ENCODE measurements at regions not wholly inside any gene's neighbourhood (a gene's known extent, or its start where the extent isn't known, plus 50 kb on each side); places are given as distances from the start of the nearest gene placed in this dataset.

DNA sequence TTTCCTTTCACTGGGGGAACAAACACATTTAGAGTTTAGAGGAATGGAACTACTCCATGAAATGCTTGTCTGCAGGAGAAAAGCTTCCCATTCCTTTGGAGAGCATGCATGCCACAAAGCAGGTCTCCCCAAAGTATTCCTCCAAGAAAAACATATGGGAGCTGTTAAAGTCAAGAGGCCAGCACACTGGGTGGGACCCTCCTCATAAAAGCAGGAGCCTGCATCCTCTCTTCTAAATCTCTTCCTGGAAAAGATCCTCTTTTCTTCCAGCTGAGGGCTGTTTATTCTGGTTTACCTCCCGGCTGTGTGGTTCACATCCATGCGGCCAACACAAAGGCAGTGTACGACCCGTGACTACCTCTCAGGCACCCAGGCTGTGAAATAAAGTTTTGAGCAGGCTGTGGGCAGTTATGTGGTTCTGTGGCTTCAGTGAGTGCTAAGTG, 103.4 kb downstream of the TENT5C start:
- Histone ChIP-seq H3K9me3 (replicated peaks; ENCODE audit: control insufficient read depth, insufficient read depth, low read depth, low read length) (peaks cover 20% of the 10 kb centered on the region), H3K36me3 (ENCODE audit: control insufficient read depth, insufficient read depth, low read length) (no peaks in the 10 kb centered on the region), H3K27me3 (ENCODE audit: control insufficient read depth in 2 of 2, insufficient read depth in 2 of 2, low read length in 2 of 2) (no peaks in the 10 kb centered on the region), H4K20me1 (replicated peaks; ENCODE audit: control insufficient read depth, insufficient read depth, low read length) (no peaks in the 10 kb centered on the region), H3K27ac (ENCODE audit: extremely low read depth, low read depth, low read length) (no peak overlapping the region), H3K4me3 (no peak overlapping the region), H2AFZ (ENCODE audit: low read depth, low read length) (peak overlapping the region; percentile 78), H3K4me1 (replicated peaks in 1 of 2; ENCODE audit: control insufficient read depth in 2 of 2, insufficient read depth in 2 of 2, low read length in 2 of 2) (peaks cover 9 to 18% of the 10 kb centered on the region in 2 experiments; a peak in 3 of 5 replicates), H3K4me2 (ENCODE audit: insufficient read depth, low read length) (no peak overlapping the region), H3K9ac (ENCODE audit: insufficient read depth in 1 of 2, low read depth in 2 of 2, low read length in 2 of 2) (no peak overlapping the region), H3K9me1 (ENCODE audit: control insufficient read depth, insufficient read depth, low read length) (no peaks in the 10 kb centered on the region), H3K79me2 (ENCODE audit: control insufficient read depth, insufficient read depth, low read length) (no peaks in the 10 kb centered on the region)
- ATAC-seq (no peak; the same call in 2 of the 3 replicates), DNase-seq (ENCODE audit: extremely low read depth in 1 of 4, low spot score in 3 of 4) (no peak), FAIRE-seq (no peak)
- ChIA-PET CTCF (ENCODE audit: low intra/inter-chr PET ratio) (no interaction called here), POLR2A (interaction anchor here (1.0 kb wide), 1 partner anchor 103 kb away, joined by 4 read pairs; the partner anchor contains the start of gene TENT5C)
- intact Hi-C loops (cut with micrococcal nuclease), result no loop called here
- TF ChIP-seq, protein P1, sequence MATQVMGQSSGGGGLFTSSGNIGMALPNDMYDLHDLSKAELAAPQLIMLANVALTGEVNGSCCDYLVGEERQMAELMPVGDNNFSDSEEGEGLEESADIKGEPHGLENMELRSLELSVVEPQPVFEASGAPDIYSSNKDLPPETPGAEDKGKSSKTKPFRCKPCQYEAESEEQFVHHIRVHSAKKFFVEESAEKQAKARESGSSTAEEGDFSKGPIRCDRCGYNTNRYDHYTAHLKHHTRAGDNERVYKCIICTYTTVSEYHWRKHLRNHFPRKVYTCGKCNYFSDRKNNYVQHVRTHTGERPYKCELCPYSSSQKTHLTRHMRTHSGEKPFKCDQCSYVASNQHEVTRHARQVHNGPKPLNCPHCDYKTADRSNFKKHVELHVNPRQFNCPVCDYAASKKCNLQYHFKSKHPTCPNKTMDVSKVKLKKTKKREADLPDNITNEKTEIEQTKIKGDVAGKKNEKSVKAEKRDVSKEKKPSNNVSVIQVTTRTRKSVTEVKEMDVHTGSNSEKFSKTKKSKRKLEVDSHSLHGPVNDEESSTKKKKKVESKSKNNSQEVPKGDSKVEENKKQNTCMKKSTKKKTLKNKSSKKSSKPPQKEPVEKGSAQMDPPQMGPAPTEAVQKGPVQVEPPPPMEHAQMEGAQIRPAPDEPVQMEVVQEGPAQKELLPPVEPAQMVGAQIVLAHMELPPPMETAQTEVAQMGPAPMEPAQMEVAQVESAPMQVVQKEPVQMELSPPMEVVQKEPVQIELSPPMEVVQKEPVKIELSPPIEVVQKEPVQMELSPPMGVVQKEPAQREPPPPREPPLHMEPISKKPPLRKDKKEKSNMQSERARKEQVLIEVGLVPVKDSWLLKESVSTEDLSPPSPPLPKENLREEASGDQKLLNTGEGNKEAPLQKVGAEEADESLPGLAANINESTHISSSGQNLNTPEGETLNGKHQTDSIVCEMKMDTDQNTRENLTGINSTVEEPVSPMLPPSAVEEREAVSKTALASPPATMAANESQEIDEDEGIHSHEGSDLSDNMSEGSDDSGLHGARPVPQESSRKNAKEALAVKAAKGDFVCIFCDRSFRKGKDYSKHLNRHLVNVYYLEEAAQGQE (IDR thresholded peaks at IDR 0.05; ENCODE audit: borderline replicate concordance), result peak; percentile 3; the same call in 1 of the 2 replicates
- TF ChIP-seq, protein P1 (CRISPR knock-in tag; IDR thresholded peaks at IDR 0.05; ENCODE audit: low read depth), result no peak
- TF ChIP-seq ZNF212 (CRISPR knock-in tag; IDR thresholded peaks at IDR 0.05), result no peak
- WGBS (ENCODE audit: insufficient coverage, low coverage, missing lambda C conversion rate), result 80% methylated on average over 4 of the region's 4 CpGs
- in situ Hi-C loops (cut with MboI), result no loop called here
- no TSS peak for BruUV-seq (replicated peaks)
